ENCODE measurements at regions not wholly inside any gene's neighbourhood (a gene's known extent, or its start where the extent isn't known, plus 50 kb on each side); places are given as distances from the start of the nearest gene placed in this dataset.

DNA sequence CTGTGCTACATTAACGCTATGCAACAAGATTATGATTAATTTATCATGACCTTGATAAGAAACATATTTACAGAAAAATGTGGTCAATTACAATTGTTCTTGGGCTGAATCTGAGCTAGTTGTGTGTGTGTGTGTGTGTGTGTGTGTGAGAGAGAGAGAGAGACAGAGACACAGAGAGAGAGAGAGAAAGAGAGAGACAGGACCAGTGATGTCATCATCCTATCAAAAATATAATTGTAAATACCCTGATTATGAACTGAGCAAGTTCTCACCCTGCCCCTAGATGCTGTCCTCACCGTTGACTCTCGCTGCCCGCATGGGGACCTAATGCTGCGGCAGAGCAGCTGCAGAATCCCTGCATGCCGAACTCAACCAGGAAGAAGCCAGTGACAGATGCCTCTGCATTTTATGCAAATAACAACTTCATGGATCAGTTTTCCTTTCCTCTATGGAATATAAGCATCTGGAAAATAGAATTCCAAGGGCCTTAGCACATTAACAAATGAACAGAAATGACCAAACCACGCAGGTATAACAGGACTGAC, 512.5 kb downstream of the PLCL1 start:
- TF ChIP-seq, protein P1, sequence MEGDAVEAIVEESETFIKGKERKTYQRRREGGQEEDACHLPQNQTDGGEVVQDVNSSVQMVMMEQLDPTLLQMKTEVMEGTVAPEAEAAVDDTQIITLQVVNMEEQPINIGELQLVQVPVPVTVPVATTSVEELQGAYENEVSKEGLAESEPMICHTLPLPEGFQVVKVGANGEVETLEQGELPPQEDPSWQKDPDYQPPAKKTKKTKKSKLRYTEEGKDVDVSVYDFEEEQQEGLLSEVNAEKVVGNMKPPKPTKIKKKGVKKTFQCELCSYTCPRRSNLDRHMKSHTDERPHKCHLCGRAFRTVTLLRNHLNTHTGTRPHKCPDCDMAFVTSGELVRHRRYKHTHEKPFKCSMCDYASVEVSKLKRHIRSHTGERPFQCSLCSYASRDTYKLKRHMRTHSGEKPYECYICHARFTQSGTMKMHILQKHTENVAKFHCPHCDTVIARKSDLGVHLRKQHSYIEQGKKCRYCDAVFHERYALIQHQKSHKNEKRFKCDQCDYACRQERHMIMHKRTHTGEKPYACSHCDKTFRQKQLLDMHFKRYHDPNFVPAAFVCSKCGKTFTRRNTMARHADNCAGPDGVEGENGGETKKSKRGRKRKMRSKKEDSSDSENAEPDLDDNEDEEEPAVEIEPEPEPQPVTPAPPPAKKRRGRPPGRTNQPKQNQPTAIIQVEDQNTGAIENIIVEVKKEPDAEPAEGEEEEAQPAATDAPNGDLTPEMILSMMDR (IDR thresholded peaks at IDR 0.05), result no peak
- TF ChIP-seq POLR2A (IDR thresholded peaks at IDR 0.05), result no peak
